Activated naive CD4-positive, alpha-beta T cell treated with anti-CD3 and anti-CD28 coated beads, Interleukin-2, amount 50 U/mL, for 24 hours (primary cell): ENCODE measurements at regions not wholly inside any gene's neighbourhood (a gene's known extent, or its start where the extent isn't known, plus 50 kb on each side); places are given as distances from the start of the nearest gene placed in this dataset.

Experiments used
- H3K27ac Mint-ChIP-seq: one replicate; pipeline ENCODE4 v1.8.0; 2021; ENCODE audit warnings: mild to moderate bottlenecking, mixed read lengths
- H3K27me3 Mint-ChIP-seq: one replicate; pipeline ENCODE4 v1.8.0; 2021; ENCODE audit warnings: mixed read lengths
- H3K36me3 Mint-ChIP-seq: one replicate; pipeline ENCODE4 v1.8.0; 2021; ENCODE audit warnings: mixed read lengths
- H3K4me1 Mint-ChIP-seq: one replicate; pipeline ENCODE4 v1.8.0; 2021; ENCODE audit warnings: mixed read lengths
- H3K4me3 Mint-ChIP-seq: one replicate; pipeline ENCODE4 v1.8.0; 2021; ENCODE audit warnings: mild to moderate bottlenecking, mixed read lengths
- H3K9me3 Mint-ChIP-seq: one replicate; pipeline ENCODE4 v1.8.0; 2021; ENCODE audit warnings: mixed read lengths

GRCh38 chr15:70164910-70165715, 67.4 kb upstream of the TLE3 start:
- no peaks in the 10 kb centered on the region for H3K4me1 Mint-ChIP-seq
- no peaks in the 10 kb centered on the region for H3K9me3 Mint-ChIP-seq
- no peak overlapping the region for H3K27ac Mint-ChIP-seq
- H3K36me3 Mint-ChIP-seq: no peaks in the 10 kb centered on the region
- H3K4me3 Mint-ChIP-seq: no peak overlapping the region
- H3K27me3 Mint-ChIP-seq: no peaks in the 10 kb centered on the region

- Mint-ChIP-seq H3K4me1 (no peaks in the 10 kb centered on the region), H3K36me3 (no peaks in the 10 kb centered on the region), H3K4me3 (no peak overlapping the region), H3K27ac (no peak overlapping the region), H3K27me3 (peaks cover 2% of the 10 kb centered on the region), H3K9me3 (no peaks in the 10 kb centered on the region)
These were observed 66.6 kb upstream of the TLE3 start for GRCh38 chr15:70164156-70164900.

- no peak overlapping the region for H3K27ac Mint-ChIP-seq
- H3K9me3 Mint-ChIP-seq: no peaks in the 10 kb centered on the region
- H3K27me3 Mint-ChIP-seq: peaks cover 2% of the 10 kb centered on the region
- H3K4me1 Mint-ChIP-seq: no peaks in the 10 kb centered on the region
- no peak overlapping the region for H3K4me3 Mint-ChIP-seq
- no peaks in the 10 kb centered on the region for H3K36me3 Mint-ChIP-seq
These were observed 63.3 kb upstream of the TLE3 start for GRCh38 chr15:70160803-70161565.

GRCh38 chr15:70160267-70160666, 62.5 kb upstream of the TLE3 start:
- Mint-ChIP-seq H3K27ac (no peak overlapping the region), H3K27me3 (peaks cover 2% of the 10 kb centered on the region)

GRCh38 chr15:70159713-70160009, 61.9 kb upstream of the TLE3 start:
- Mint-ChIP-seq H3K36me3 (no peaks in the 10 kb centered on the region), H3K4me1 (no peaks in the 10 kb centered on the region), H3K9me3 (no peaks in the 10 kb centered on the region), H3K27ac (peak overlapping the region; percentile 67), H3K4me3 (no peak overlapping the region), H3K27me3 (peaks cover 2% of the 10 kb centered on the region)

More at GRCh38 chr15:70160267-70160666, 62.5 kb upstream of the TLE3 start:
- Mint-ChIP-seq H3K4me3 (no peak overlapping the region), H3K4me1 (no peaks in the 10 kb centered on the region), H3K36me3 (no peaks in the 10 kb centered on the region), H3K9me3 (no peaks in the 10 kb centered on the region)

- no peak overlapping the region for H3K4me3 Mint-ChIP-seq
- H3K4me1 Mint-ChIP-seq: no peaks in the 10 kb centered on the region
- H3K27ac Mint-ChIP-seq: no peak overlapping the region
- peaks cover 2% of the 10 kb centered on the region for H3K27me3 Mint-ChIP-seq
- no peaks in the 10 kb centered on the region for H3K9me3 Mint-ChIP-seq
- no peaks in the 10 kb centered on the region for H3K36me3 Mint-ChIP-seq
These were observed 61.4 kb upstream of the TLE3 start for GRCh38 chr15:70159001-70159712.

- H3K27ac Mint-ChIP-seq: no peak overlapping the region
- H3K9me3 Mint-ChIP-seq: no peaks in the 10 kb centered on the region
- H3K36me3 Mint-ChIP-seq: no peaks in the 10 kb centered on the region
- H3K4me3 Mint-ChIP-seq: no peak overlapping the region
- no peaks in the 10 kb centered on the region for H3K4me1 Mint-ChIP-seq
- H3K27me3 Mint-ChIP-seq: peaks cover 2% of the 10 kb centered on the region
These were observed 60.7 kb upstream of the TLE3 start for GRCh38 chr15:70158309-70159000.

- H3K36me3 Mint-ChIP-seq: no peaks in the 10 kb centered on the region
- H3K4me1 Mint-ChIP-seq: no peaks in the 10 kb centered on the region
- H3K4me3 Mint-ChIP-seq: no peak overlapping the region
- peaks cover 2% of the 10 kb centered on the region for H3K27me3 Mint-ChIP-seq
- H3K9me3 Mint-ChIP-seq: no peaks in the 10 kb centered on the region
- no peak overlapping the region for H3K27ac Mint-ChIP-seq
These were observed 59.1 kb upstream of the TLE3 start for GRCh38 chr15:70156671-70157271.

GRCh38 chr15:70154718-70155347, 57.1 kb upstream of the TLE3 start:
- Mint-ChIP-seq H3K9me3 (no peaks in the 10 kb centered on the region), H3K4me1 (no peaks in the 10 kb centered on the region), H3K27me3 (peaks cover 2% of the 10 kb centered on the region), H3K36me3 (no peaks in the 10 kb centered on the region), H3K27ac (no peak overlapping the region), H3K4me3 (no peak overlapping the region)

GRCh38 chr15:70153921-70154717, 56.4 kb upstream of the TLE3 start:
- Mint-ChIP-seq H3K9me3 (no peaks in the 10 kb centered on the region), H3K36me3 (no peaks in the 10 kb centered on the region), H3K27me3 (no peaks in the 10 kb centered on the region), H3K4me1 (no peaks in the 10 kb centered on the region), H3K4me3 (no peak overlapping the region), H3K27ac (no peak overlapping the region)

- Mint-ChIP-seq H3K27me3 (no peaks in the 10 kb centered on the region), H3K4me1 (no peaks in the 10 kb centered on the region)
These were observed 54.4 kb upstream of the TLE3 start for GRCh38 chr15:70152070-70152480.

GRCh38 chr15:70151462-70151861, 53.7 kb upstream of the TLE3 start:
- no peak overlapping the region for H3K4me3 Mint-ChIP-seq
- no peaks in the 10 kb centered on the region for H3K36me3 Mint-ChIP-seq
- H3K27ac Mint-ChIP-seq: no peak overlapping the region
- no peaks in the 10 kb centered on the region for H3K4me1 Mint-ChIP-seq
- H3K27me3 Mint-ChIP-seq: no peaks in the 10 kb centered on the region
- no peaks in the 10 kb centered on the region for H3K9me3 Mint-ChIP-seq

More at GRCh38 chr15:70152070-70152480, 54.4 kb upstream of the TLE3 start:
- Mint-ChIP-seq H3K36me3 (no peaks in the 10 kb centered on the region), H3K4me3 (no peak overlapping the region), H3K9me3 (no peaks in the 10 kb centered on the region), H3K27ac (no peak overlapping the region)

GRCh38 chr15:70151003-70151402, 53.3 kb upstream of the TLE3 start:
- Mint-ChIP-seq H3K27me3 (no peaks in the 10 kb centered on the region), H3K36me3 (no peaks in the 10 kb centered on the region), H3K9me3 (no peaks in the 10 kb centered on the region), H3K4me3 (no peak overlapping the region), H3K4me1 (no peaks in the 10 kb centered on the region), H3K27ac (no peak overlapping the region)

GRCh38 chr15:70150405-70150747, 52.7 kb upstream of the TLE3 start:
- Mint-ChIP-seq H3K9me3 (no peaks in the 10 kb centered on the region), H3K4me1 (no peaks in the 10 kb centered on the region), H3K36me3 (no peaks in the 10 kb centered on the region), H3K27ac (peak overlapping the region; percentile 6), H3K27me3 (no peaks in the 10 kb centered on the region), H3K4me3 (no peak overlapping the region)
